ENCODE measurements at regions not wholly inside any gene's neighbourhood (a gene's known extent, or its start where the extent isn't known, plus 50 kb on each side); places are given as distances from the start of the nearest gene placed in this dataset.

DNA sequence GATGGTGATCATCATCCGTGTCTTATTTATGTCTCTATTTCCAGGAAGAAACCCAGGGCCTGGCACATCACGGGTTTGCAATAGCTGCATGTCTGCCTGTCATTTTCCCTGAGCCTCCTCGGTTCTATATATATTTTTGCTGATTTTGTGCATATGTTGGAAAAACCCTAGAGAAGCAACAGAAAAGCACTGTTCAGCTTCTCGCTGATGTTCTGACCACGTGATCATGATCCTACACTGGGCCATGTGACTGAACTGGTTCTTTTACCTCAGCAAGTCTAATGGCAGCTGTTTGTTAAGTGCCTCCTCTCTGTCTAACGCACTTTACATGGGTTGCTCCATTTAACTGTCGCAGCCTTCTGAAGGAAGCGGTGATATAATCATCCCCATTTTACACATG is 71.3 kb downstream of the CMPK2 start:
- no peak for DNase-seq
